Chondrocyte (in vitro differentiated cells): ENCODE measurements at regions not wholly inside any gene's neighbourhood (a gene's known extent, or its start where the extent isn't known, plus 50 kb on each side); places are given as distances from the start of the nearest gene placed in this dataset.

ENCODE experiments used
- DNase-seq: peaks from one replicate; pipeline ENCODE4 v3.0.0; 2021; ENCODE audit warnings: mixed read lengths, low spot score
- H3K27ac Mint-ChIP-seq: one replicate; pipeline ENCODE4 v1.8.0; 2021; ENCODE audit warnings: mild to moderate bottlenecking, moderate library complexity, mixed read lengths; ENCODE audit not compliant: unreplicated experiment
- H3K27me3 Mint-ChIP-seq: 2 replicates; pipeline ENCODE4 v1.8.0; 2021; ENCODE audit warnings: low read depth, mixed read lengths
- H3K36me3 Mint-ChIP-seq: 2 replicates; pipeline ENCODE4 v1.8.0; 2021; ENCODE audit warnings: low read depth, mixed read lengths
- H3K4me1 Mint-ChIP-seq: 2 replicates; pipeline ENCODE4 v1.8.0; 2021; ENCODE audit warnings: low read depth, mild to moderate bottlenecking, mixed read lengths
- H3K4me3 Mint-ChIP-seq: one replicate; pipeline ENCODE4 v1.8.0; 2021; ENCODE audit warnings: mild to moderate bottlenecking, moderate library complexity, mixed read lengths; ENCODE audit not compliant: unreplicated experiment
- H3K9me3 Mint-ChIP-seq: 2 replicates; pipeline ENCODE4 v1.8.0; 2021; ENCODE audit warnings: low read depth, mixed read lengths
- TF ChIP-seq, protein P1 (sequence below): fragments of 200-600 bp; sonication (generic); IDR thresholded peaks from 2 replicates; pipeline ENCODE4 v1.5.0; 2021; ENCODE audit warnings: antibody characterized with exemption, mild to moderate bottlenecking, moderate library complexity

DNA sequence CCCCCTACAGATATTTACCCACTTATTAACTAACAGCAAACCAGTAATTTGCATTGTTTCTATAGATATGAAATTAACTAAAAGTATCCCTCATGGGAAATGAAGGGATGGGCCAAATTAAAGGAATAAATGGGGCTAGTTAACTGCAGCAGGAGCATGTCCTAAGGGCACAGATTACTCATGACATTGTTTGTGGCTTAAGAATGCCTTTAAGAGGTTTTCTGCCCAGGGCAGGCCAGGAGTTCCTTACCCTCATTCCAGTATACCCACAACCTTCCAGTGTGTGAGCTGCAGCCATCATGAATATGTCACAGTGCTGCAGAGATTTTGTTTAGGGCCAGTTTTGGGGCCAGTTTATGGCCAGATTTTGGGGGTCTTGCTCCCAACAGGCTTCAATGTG is 1101.9 kb downstream of the PRIM2 start:
- Mint-ChIP-seq H3K27me3 (no peaks in the 10 kb centered on the region), H3K4me1 (no peaks in the 10 kb centered on the region), H3K4me3 (no peak overlapping the region), H3K9me3 (peaks cover 48% of the 10 kb centered on the region), H3K36me3 (no peaks in the 10 kb centered on the region), H3K27ac (no peak overlapping the region)
- no peak for DNase-seq
- TF ChIP-seq, protein P1, sequence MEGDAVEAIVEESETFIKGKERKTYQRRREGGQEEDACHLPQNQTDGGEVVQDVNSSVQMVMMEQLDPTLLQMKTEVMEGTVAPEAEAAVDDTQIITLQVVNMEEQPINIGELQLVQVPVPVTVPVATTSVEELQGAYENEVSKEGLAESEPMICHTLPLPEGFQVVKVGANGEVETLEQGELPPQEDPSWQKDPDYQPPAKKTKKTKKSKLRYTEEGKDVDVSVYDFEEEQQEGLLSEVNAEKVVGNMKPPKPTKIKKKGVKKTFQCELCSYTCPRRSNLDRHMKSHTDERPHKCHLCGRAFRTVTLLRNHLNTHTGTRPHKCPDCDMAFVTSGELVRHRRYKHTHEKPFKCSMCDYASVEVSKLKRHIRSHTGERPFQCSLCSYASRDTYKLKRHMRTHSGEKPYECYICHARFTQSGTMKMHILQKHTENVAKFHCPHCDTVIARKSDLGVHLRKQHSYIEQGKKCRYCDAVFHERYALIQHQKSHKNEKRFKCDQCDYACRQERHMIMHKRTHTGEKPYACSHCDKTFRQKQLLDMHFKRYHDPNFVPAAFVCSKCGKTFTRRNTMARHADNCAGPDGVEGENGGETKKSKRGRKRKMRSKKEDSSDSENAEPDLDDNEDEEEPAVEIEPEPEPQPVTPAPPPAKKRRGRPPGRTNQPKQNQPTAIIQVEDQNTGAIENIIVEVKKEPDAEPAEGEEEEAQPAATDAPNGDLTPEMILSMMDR, result no peak
